IMR-90 (cell line): ENCODE measurements at regions not wholly inside any gene's neighbourhood (a gene's known extent, or its start where the extent isn't known, plus 50 kb on each side); places are given as distances from the start of the nearest gene placed in this dataset.

Experiments used
- ATAC-seq: fragments of 200-7000 bp; cut with Tn5 transposase; 2 replicates; pipeline ENCODE4 v1.9.1; 2020; ENCODE audit warnings: low read depth, mild to moderate bottlenecking, moderate library complexity
- BruUV-seq: library from RNA; stranded (reverse); fragments of 400-500 nt; replicated peaks from 2 replicates; lab custom pipeline; 2021; lab: Mats Ljungman, UMichigan
- CTCF ChIA-PET: fragments of 300-600 bp; formaldehyde crosslinking; extraction: SDS; loops from one replicate; lab custom pipeline; 2021; ENCODE audit warnings: antibody characterized with exemption; lab: Yijun Ruan, JAX
- POLR2A ChIA-PET: fragments of 300-600 bp; sonication (Branson Sonifier 250); formaldehyde crosslinking; loops from one replicate; lab custom pipeline; 2022; ENCODE audit warnings: antibody characterized with exemption; ENCODE audit not compliant: unreplicated experiment; lab: Charles Lee
- DNase-seq: peaks from one replicate; pipeline ENCODE4 v3.0.0; 2013
- H2AFZ ChIP-seq: replicated peaks from 2 replicates; pipeline ENCODE3; 2013; ENCODE audit warnings: low read length, mild to moderate bottlenecking; ENCODE audit not compliant: poor library complexity
- H2AK5ac ChIP-seq: 2 replicates; pipeline ENCODE4 v1.6.1; 2013; ENCODE audit warnings: low read depth, low read length, inconsistent platforms
- H2AK9ac ChIP-seq: replicated peaks from 2 replicates; pipeline ENCODE3; 2013; ENCODE audit warnings: mild to moderate bottlenecking, low read depth, low read length, moderate library complexity; ENCODE audit not compliant: poor library complexity
- H2BK120ac ChIP-seq: 2 replicates; pipeline ENCODE4 v1.6.1; 2013; ENCODE audit warnings: low read depth, low read length, inconsistent platforms
- H2BK15ac ChIP-seq: 3 replicates; pipeline ENCODE4 v1.6.1; 2013; ENCODE audit warnings: low read depth, low read length, inconsistent platforms
- H2BK20ac ChIP-seq: 2 replicates; pipeline ENCODE4 v1.6.1; 2013; ENCODE audit warnings: low read depth, mild to moderate bottlenecking, inconsistent platforms, low read length, moderate library complexity
- H2BK5ac ChIP-seq: 2 replicates; pipeline ENCODE4 v1.6.1; 2013; ENCODE audit warnings: mild to moderate bottlenecking, low read depth, low read length, inconsistent platforms; ENCODE audit not compliant: poor library complexity, severe bottlenecking
- H3K14ac ChIP-seq: replicated peaks from 2 replicates; pipeline ENCODE4 v1.6.1; 2013; ENCODE audit warnings: low read depth, low read length, inconsistent platforms
- H3K18ac ChIP-seq: 2 replicates; pipeline ENCODE4 v1.6.1; 2013; ENCODE audit warnings: low read depth, low read length, control low read depth
- H3K23ac ChIP-seq: 2 replicates; pipeline ENCODE4 v1.6.1; 2013; ENCODE audit warnings: low read depth, low read length, inconsistent platforms
- H3K27ac ChIP-seq: 2 replicates; pipeline ENCODE4 v1.5.1; 2013; ENCODE audit warnings: mild to moderate bottlenecking, control low read depth, low read length; ENCODE audit not compliant: insufficient read depth
- H3K27me3 ChIP-seq: 2 replicates; pipeline ENCODE4 v1.6.1; 2013; ENCODE audit warnings: low read length; ENCODE audit not compliant: control insufficient read depth, insufficient read depth
- H3K36me3 ChIP-seq: 2 replicates; pipeline ENCODE4 v1.6.1; 2013; ENCODE audit warnings: low read length, mixed read lengths; ENCODE audit not compliant: control insufficient read depth, insufficient read depth
- H3K4ac ChIP-seq: 2 replicates; pipeline ENCODE4 v1.6.1; 2013; ENCODE audit warnings: low read depth, low read length, inconsistent platforms
- H3K4me1 ChIP-seq: 2 replicates; pipeline ENCODE4 v1.6.1; 2013; ENCODE audit warnings: low read length, mixed read lengths; ENCODE audit not compliant: control insufficient read depth, insufficient read depth
- H3K4me2 ChIP-seq: 2 replicates; pipeline ENCODE4 v1.6.1; 2013; ENCODE audit warnings: low read depth, mild to moderate bottlenecking, control low read depth, low read length, moderate library complexity
- H3K4me3 ChIP-seq: 2 replicates; pipeline ENCODE4 v1.5.1; 2013; ENCODE audit warnings: low read depth, mild to moderate bottlenecking, control low read depth, low read length, moderate library complexity; ENCODE audit not compliant: insufficient read depth
- H3K56ac ChIP-seq: 2 replicates; pipeline ENCODE4 v1.6.1; 2013; ENCODE audit warnings: low read length, inconsistent platforms; ENCODE audit not compliant: insufficient read depth; ENCODE audit errors: extremely low read depth
- H3K79me1 ChIP-seq, 2 experiments: 2 replicates each; pipeline ENCODE4 v1.6.1; 2013; ENCODE audit warnings: low read length in 2 of 2, inconsistent platforms in 1 of 2, low read depth in 1 of 2
- H3K9ac ChIP-seq: 2 replicates; pipeline ENCODE4 v1.6.1; 2013; ENCODE audit warnings: low read depth, low read length, control low read depth
- H3K9me1 ChIP-seq: 2 replicates; pipeline ENCODE4 v1.6.1; 2013; ENCODE audit warnings: low read length, inconsistent platforms; ENCODE audit not compliant: insufficient read depth
- H3K9me3 ChIP-seq: 2 replicates; pipeline ENCODE4 v1.6.1; 2013; ENCODE audit warnings: low read length; ENCODE audit not compliant: control insufficient read depth, insufficient read depth
- H4K20me1 ChIP-seq: 2 replicates; pipeline ENCODE4 v1.6.1; 2013; ENCODE audit warnings: low read length, inconsistent platforms; ENCODE audit not compliant: insufficient read depth
- H4K5ac ChIP-seq: 2 replicates; pipeline ENCODE4 v1.6.1; 2013; ENCODE audit warnings: mild to moderate bottlenecking, low read depth, low read length, control low read depth
- H4K8ac ChIP-seq, 2 experiments: 2 replicates each; pipeline ENCODE4 v1.6.1; 2013; ENCODE audit warnings: low read depth in 2 of 2, low read length in 2 of 2, control low read depth in 1 of 2, inconsistent platforms in 1 of 2
- H4K91ac ChIP-seq: 2 replicates; pipeline ENCODE4 v1.6.1; 2013; ENCODE audit warnings: low read depth, low read length, inconsistent platforms; ENCODE audit not compliant: insufficient read depth
- RAD21 ChIP-seq: IDR thresholded peaks from 2 replicates; pipeline ENCODE4 v1.6.1; 2012; ENCODE audit warnings: low read length, improper control_type of control experiment
- WGBS, 2 experiments: methylation state at CpG; one replicate each; pipeline versions ENCODE4 v1.1.5 to v1.1.7; 2013; ENCODE audit warnings: missing lambda C conversion rate in 2 of 2; ENCODE audit not compliant: insufficient read length in 1 of 2; ENCODE audit errors: extremely low coverage in 2 of 2; 5-methylcytosine and 5-hydroxymethylcytosine counted together
- dilution Hi-C: fragments of 300-500 bp; cut with HindIII; formaldehyde crosslinking; loops from one replicate; pipeline ENCODE4 v1.14.3; 2018; ENCODE audit warnings: low sequenced_read_pairs; ENCODE audit not compliant: unreplicated experiment
- in situ Hi-C: fragments of 300-500 bp; cut with MboI; formaldehyde crosslinking; loops from 3 replicates; pipeline ENCODE4 v1.14.3; 2019; ENCODE audit warnings: low sequenced_read_pairs, inconsistent platforms, mixed read lengths
- intact Hi-C: fragments of 100-400 bp; cut with micrococcal nuclease; formaldehyde crosslinking; loops from 2 replicates; pipeline ENCODE4 v1.10.0; 2022

DNA sequence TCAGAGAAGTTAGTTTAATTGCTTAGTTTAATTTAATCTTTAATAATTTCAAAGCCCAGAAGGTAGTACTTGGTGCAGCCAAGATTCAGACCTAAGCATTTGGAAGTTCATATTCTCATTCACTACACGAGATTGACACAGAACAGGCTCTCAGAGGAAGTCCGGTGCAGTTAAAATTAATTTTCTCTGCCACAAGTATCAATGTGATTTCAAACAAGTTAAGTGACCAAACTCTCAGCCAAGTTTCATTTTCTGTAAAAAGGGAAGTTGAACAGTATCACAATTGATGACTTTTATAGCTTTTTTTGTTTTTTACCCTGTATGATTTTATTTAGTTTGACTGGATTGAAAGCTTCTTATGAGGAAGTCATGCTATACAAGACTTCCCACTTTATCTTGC is 1494.9 kb upstream of the LRRTM3 start:
- H2AK9ac ChIP-seq = no peak overlapping the region
- H2BK20ac ChIP-seq = no peak overlapping the region
- DNase-seq (no peak), ATAC-seq (no peak)
- H2AFZ ChIP-seq = no peak overlapping the region
- BruUV-seq = no TSS peak
- H2AK5ac ChIP-seq = no peak overlapping the region
- H3K23ac ChIP-seq = no peak overlapping the region
- no peak overlapping the region for H3K9ac ChIP-seq
- H4K5ac ChIP-seq = no peak overlapping the region
- no peaks in the 10 kb centered on the region for H3K27me3 ChIP-seq
- no peak overlapping the region for H4K91ac ChIP-seq
- ChIA-PET POLR2A (no interaction called here), CTCF (no interaction called here)
- no peak overlapping the region for H2BK5ac ChIP-seq
- in situ Hi-C loops = no loop called here
- H3K14ac ChIP-seq = no peak overlapping the region
- dilution Hi-C loops = no loop called here
- no peak for TF ChIP-seq RAD21
- intact Hi-C loops = no loop called here
- no peak overlapping the region for H4K8ac ChIP-seq
- peaks cover 4% of the 10 kb centered on the region; the same call in 1 of the 2 replicates for H3K9me3 ChIP-seq
- no peak overlapping the region for H3K4ac ChIP-seq
- H3K4me1 ChIP-seq = no peaks in the 10 kb centered on the region
- no peak overlapping the region for H3K4me3 ChIP-seq
- no peak overlapping the region for H2BK15ac ChIP-seq
- no peaks in the 10 kb centered on the region for H4K20me1 ChIP-seq
- H3K56ac ChIP-seq = no peak overlapping the region
- H3K36me3 ChIP-seq = no peaks in the 10 kb centered on the region
- no CpG with 5 or more reads among the region's 2 CpGs for WGBS, 2 experiments
- no peaks in the 10 kb centered on the region for H3K9me1 ChIP-seq
- no peak overlapping the region for H2BK120ac ChIP-seq
- H3K27ac ChIP-seq = no peak overlapping the region
- H3K4me2 ChIP-seq = no peak overlapping the region
- no peak overlapping the region for H3K18ac ChIP-seq
- H3K79me1 ChIP-seq = no peaks in the 10 kb centered on the region
